Activated CD4-positive, alpha-beta T cell treated with anti-CD3 and anti-CD28 coated beads, Interleukin-2, amount 10 ng/mL, durations not matched to agents 24 days and 14 days (primary cell): ENCODE measurements at regions not wholly inside any gene's neighbourhood (a gene's known extent, or its start where the extent isn't known, plus 50 kb on each side); places are given as distances from the start of the nearest gene placed in this dataset.
"Not testable (repeated sequence)": the region's sequence is repeated elsewhere in the genome, so short reads cannot be mapped to it uniquely, and the experiment has no call there.

ENCODE experiments used
- DNase-seq: peaks from one replicate; pipeline ENCODE4 v3.0.0; 2022
- H3K27ac Mint-ChIP-seq: one replicate; pipeline ENCODE4 v1.8.0; 2022; ENCODE audit warnings: mild to moderate bottlenecking, mixed read lengths
- H3K27me3 Mint-ChIP-seq: one replicate; pipeline ENCODE4 v1.8.0; 2022; ENCODE audit warnings: mixed read lengths
- H3K36me3 Mint-ChIP-seq: one replicate; pipeline ENCODE4 v1.8.0; 2022; ENCODE audit warnings: low read depth, mild to moderate bottlenecking, mixed read lengths
- H3K4me1 Mint-ChIP-seq: one replicate; pipeline ENCODE4 v1.8.0; 2021; ENCODE audit warnings: mixed read lengths
- H3K4me3 Mint-ChIP-seq: one replicate; pipeline ENCODE4 v1.8.0; 2022; ENCODE audit warnings: mild to moderate bottlenecking, moderate library complexity, mixed read lengths
- H3K9me3 Mint-ChIP-seq: one replicate; pipeline ENCODE4 v1.8.0; 2021; ENCODE audit warnings: mixed read lengths
- intact Hi-C: fragments of 100-400 bp; cut with micrococcal nuclease; formaldehyde crosslinking; loops from one replicate; pipeline ENCODE4 v1.15.1; 2023

- H3K9me3 Mint-ChIP-seq, H3K4me3 Mint-ChIP-seq, intact Hi-C loops, H3K27ac Mint-ChIP-seq, H3K4me1 Mint-ChIP-seq, H3K36me3 Mint-ChIP-seq, DNase-seq, H3K27me3 Mint-ChIP-seq: not testable (repeated sequence)
Measured at GRCh38 chr15:20286559-20286958, 255.0 kb downstream of the GOLGA6L6 start.

GRCh38 chr15:20285696-20286300 lies 255.8 kb downstream of the GOLGA6L6 start:
- H3K4me1 Mint-ChIP-seq, intact Hi-C loops, DNase-seq, H3K4me3 Mint-ChIP-seq, H3K27me3 Mint-ChIP-seq, H3K9me3 Mint-ChIP-seq, H3K36me3 Mint-ChIP-seq, H3K27ac Mint-ChIP-seq: not testable (repeated sequence)

- intact Hi-C loops, H3K27ac Mint-ChIP-seq, DNase-seq, H3K27me3 Mint-ChIP-seq, H3K9me3 Mint-ChIP-seq, H3K36me3 Mint-ChIP-seq, H3K4me3 Mint-ChIP-seq, H3K4me1 Mint-ChIP-seq: not testable (repeated sequence)
Measured at GRCh38 chr15:20284891-20285535, 256.6 kb downstream of the GOLGA6L6 start.

GRCh38 chr15:20283651-20284050 lies 257.9 kb downstream of the GOLGA6L6 start:
- H3K4me1 Mint-ChIP-seq, H3K9me3 Mint-ChIP-seq, H3K27me3 Mint-ChIP-seq, intact Hi-C loops, H3K36me3 Mint-ChIP-seq, H3K27ac Mint-ChIP-seq, H3K4me3 Mint-ChIP-seq, DNase-seq: not testable (repeated sequence)

GRCh38 chr15:20282491-20282943 lies 259.1 kb downstream of the GOLGA6L6 start:
- H3K27me3 Mint-ChIP-seq, H3K27ac Mint-ChIP-seq, intact Hi-C loops, H3K4me3 Mint-ChIP-seq, H3K4me1 Mint-ChIP-seq, H3K36me3 Mint-ChIP-seq, DNase-seq, H3K9me3 Mint-ChIP-seq: not testable (repeated sequence)

- intact Hi-C loops, H3K4me3 Mint-ChIP-seq, H3K36me3 Mint-ChIP-seq, DNase-seq, H3K27ac Mint-ChIP-seq, H3K9me3 Mint-ChIP-seq, H3K27me3 Mint-ChIP-seq, H3K4me1 Mint-ChIP-seq: not testable (repeated sequence)
Measured at GRCh38 chr15:20281567-20282275, 259.9 kb downstream of the GOLGA6L6 start.

GRCh38 chr15:20280933-20281463 lies 260.6 kb downstream of the GOLGA6L6 start:
- H3K4me1 Mint-ChIP-seq, result no peaks in the 10 kb centered on the region
- no peaks in the 10 kb centered on the region for H3K9me3 Mint-ChIP-seq
- H3K4me3 Mint-ChIP-seq, result no peak overlapping the region
- no peaks in the 10 kb centered on the region for H3K27me3 Mint-ChIP-seq
- intact Hi-C loops, result no loop called here
- no peaks in the 10 kb centered on the region for H3K36me3 Mint-ChIP-seq
- H3K27ac Mint-ChIP-seq, result no peak overlapping the region
- no peak for DNase-seq

GRCh38 chr15:20280141-20280932 lies 261.3 kb downstream of the GOLGA6L6 start:
- intact Hi-C loops, H3K4me3 Mint-ChIP-seq: not testable (repeated sequence)

GRCh38 chr15:20279056-20279455 lies 262.5 kb downstream of the GOLGA6L6 start:
- H3K27ac Mint-ChIP-seq, H3K4me3 Mint-ChIP-seq, H3K9me3 Mint-ChIP-seq, intact Hi-C loops, DNase-seq, H3K36me3 Mint-ChIP-seq, H3K27me3 Mint-ChIP-seq, H3K4me1 Mint-ChIP-seq: not testable (repeated sequence)

More at GRCh38 chr15:20280141-20280932, 261.3 kb downstream of the GOLGA6L6 start:
- not testable (repeated sequence) for H3K36me3 Mint-ChIP-seq, H3K9me3 Mint-ChIP-seq, DNase-seq, H3K4me1 Mint-ChIP-seq, H3K27me3 Mint-ChIP-seq, H3K27ac Mint-ChIP-seq

GRCh38 chr15:20278376-20278775 lies 263.2 kb downstream of the GOLGA6L6 start:
- H3K4me1 Mint-ChIP-seq, H3K4me3 Mint-ChIP-seq: not testable (repeated sequence)

GRCh38 chr15:20277451-20277850 lies 264.1 kb downstream of the GOLGA6L6 start:
- H3K27me3 Mint-ChIP-seq, DNase-seq, H3K36me3 Mint-ChIP-seq, H3K4me1 Mint-ChIP-seq, H3K4me3 Mint-ChIP-seq, H3K9me3 Mint-ChIP-seq, H3K27ac Mint-ChIP-seq, intact Hi-C loops: not testable (repeated sequence)

More at GRCh38 chr15:20278376-20278775, 263.2 kb downstream of the GOLGA6L6 start:
- H3K27me3 Mint-ChIP-seq, DNase-seq, intact Hi-C loops, H3K9me3 Mint-ChIP-seq, H3K27ac Mint-ChIP-seq, H3K36me3 Mint-ChIP-seq: not testable (repeated sequence)

- H3K4me1 Mint-ChIP-seq, H3K27ac Mint-ChIP-seq, H3K9me3 Mint-ChIP-seq, intact Hi-C loops, H3K4me3 Mint-ChIP-seq, H3K36me3 Mint-ChIP-seq, H3K27me3 Mint-ChIP-seq, DNase-seq: not testable (repeated sequence)
Measured at GRCh38 chr15:20276312-20277114, 265.1 kb downstream of the GOLGA6L6 start.

GRCh38 chr15:20275373-20275967 lies 266.1 kb downstream of the GOLGA6L6 start:
- H3K4me1 Mint-ChIP-seq, H3K27me3 Mint-ChIP-seq, H3K27ac Mint-ChIP-seq, DNase-seq, H3K36me3 Mint-ChIP-seq, H3K4me3 Mint-ChIP-seq, H3K9me3 Mint-ChIP-seq, intact Hi-C loops: not testable (repeated sequence)
